ENCODE measurements at regions not wholly inside any gene's neighbourhood (a gene's known extent, or its start where the extent isn't known, plus 50 kb on each side); places are given as distances from the start of the nearest gene placed in this dataset.

DNA sequence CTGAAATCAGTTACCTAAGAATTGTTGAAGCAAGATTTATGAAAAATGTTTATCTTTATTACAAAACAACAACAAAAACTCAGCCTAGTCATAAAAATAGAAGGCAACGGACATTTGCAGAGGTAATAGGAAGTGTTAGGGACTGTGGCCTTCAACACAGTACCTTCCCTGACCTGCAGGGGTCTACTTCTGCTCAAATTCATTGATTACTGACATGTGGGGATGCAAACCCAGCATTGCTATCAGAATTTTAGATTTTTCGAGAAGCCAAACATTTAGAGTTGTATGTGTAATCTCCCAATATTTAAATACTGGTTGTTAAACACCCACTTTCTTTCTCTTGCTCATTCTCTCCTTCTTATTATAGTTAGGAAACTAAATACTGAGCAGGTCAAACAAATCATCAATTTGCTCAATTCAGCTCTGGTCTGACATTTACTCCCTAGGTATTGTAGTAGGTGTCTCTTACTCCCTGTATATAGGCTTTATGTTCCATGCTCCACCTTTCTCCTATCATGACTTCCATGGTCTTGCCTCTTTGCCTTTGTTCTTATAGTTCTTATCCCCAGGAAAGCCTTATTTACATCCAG, 198.5 kb downstream of the UBE2E3 start:
- H3K27ac ChIP-seq: no peak overlapping the region
- H3K36me3 ChIP-seq: no peaks in the 10 kb centered on the region
- H3K9me3 ChIP-seq: no peaks in the 10 kb centered on the region
- TF ChIP-seq, protein P1, sequence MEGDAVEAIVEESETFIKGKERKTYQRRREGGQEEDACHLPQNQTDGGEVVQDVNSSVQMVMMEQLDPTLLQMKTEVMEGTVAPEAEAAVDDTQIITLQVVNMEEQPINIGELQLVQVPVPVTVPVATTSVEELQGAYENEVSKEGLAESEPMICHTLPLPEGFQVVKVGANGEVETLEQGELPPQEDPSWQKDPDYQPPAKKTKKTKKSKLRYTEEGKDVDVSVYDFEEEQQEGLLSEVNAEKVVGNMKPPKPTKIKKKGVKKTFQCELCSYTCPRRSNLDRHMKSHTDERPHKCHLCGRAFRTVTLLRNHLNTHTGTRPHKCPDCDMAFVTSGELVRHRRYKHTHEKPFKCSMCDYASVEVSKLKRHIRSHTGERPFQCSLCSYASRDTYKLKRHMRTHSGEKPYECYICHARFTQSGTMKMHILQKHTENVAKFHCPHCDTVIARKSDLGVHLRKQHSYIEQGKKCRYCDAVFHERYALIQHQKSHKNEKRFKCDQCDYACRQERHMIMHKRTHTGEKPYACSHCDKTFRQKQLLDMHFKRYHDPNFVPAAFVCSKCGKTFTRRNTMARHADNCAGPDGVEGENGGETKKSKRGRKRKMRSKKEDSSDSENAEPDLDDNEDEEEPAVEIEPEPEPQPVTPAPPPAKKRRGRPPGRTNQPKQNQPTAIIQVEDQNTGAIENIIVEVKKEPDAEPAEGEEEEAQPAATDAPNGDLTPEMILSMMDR (IDR thresholded peaks at IDR 0.05): no peak
- TF ChIP-seq POLR2AphosphoS5 (IDR thresholded peaks at IDR 0.05) (no peak), POLR2A (IDR thresholded peaks at IDR 0.05) (no peak)
- no peak overlapping the region for H3K4me3 ChIP-seq
- intact Hi-C loops (cut with DNase I; ENCODE audit: low total_unique reads): no loop called here
- H3K27me3 ChIP-seq: no peaks in the 10 kb centered on the region
- no peak for DNase-seq (ENCODE audit: low spot score in 2 of 2)
- H3K4me1 ChIP-seq: no peaks in the 10 kb centered on the region

DNA sequence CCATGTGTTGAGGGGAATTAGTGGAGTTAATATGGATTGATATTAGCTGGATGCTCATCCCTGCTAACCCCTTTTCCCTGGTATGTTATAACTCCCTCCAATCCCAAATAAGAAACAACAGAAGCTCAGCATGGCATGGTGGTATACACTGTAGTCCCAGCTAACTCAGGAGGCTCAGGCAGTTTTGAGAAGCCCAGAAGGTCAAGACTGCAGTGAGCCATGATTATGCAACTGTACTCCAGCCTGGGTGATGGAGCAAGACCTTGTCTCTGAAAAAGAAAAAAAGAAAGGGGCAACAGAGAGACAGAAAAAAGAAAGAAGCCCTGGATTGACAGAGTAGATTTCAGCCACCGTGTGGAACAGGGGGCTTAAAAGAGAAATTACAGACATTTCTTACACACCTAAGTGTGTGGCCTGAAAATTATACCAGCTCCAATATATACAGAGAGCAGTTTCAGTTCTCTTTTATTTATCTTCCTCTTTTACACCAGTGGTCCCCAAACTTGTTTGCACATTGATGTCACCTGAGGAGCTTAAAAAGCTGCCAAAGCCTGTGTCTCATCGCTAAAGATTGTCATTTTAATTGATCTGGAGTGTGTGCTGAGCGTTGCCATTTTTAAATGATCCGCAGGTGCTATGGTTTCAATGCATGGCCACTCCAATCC, 203.6 kb downstream of the UBE2E3 start:
- Histone ChIP-seq H3K36me3 (no peaks in the 10 kb centered on the region), H3K27ac (no peak overlapping the region), H3K27me3 (no peaks in the 10 kb centered on the region), H3K4me1 (no peaks in the 10 kb centered on the region), H3K9me3 (no peaks in the 10 kb centered on the region), H3K4me3 (no peak overlapping the region)
- intact Hi-C loops (cut with DNase I; ENCODE audit: low total_unique reads): no loop called here
- DNase-seq (ENCODE audit: low spot score in 2 of 2): no peak
- TF ChIP-seq POLR2A (IDR thresholded peaks at IDR 0.05) (no peak), POLR2AphosphoS5 (IDR thresholded peaks at IDR 0.05) (no peak)
- TF ChIP-seq, protein P1 (IDR thresholded peaks at IDR 0.05): no peak

DNA sequence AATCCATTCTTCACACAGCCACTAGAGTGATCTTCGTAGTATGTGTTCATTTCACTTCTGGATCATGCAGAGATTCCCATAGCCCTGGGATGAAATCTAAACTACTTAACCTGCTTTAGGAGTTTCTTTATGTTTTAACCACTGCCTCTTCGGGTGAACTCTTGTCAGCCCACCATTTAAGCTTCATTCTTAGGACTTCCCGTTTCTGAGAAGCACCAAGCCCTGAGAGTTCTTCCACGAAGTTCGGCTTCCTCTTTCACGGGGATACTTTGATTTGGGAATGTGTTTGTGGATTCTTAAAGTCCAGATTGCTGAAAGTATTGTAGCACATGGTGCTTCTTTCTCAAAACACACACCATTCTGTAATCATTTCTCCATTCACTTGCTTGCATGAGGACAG, 205.0 kb downstream of the UBE2E3 start:
- no peaks in the 10 kb centered on the region for H3K9me3 ChIP-seq
- intact Hi-C loops (cut with DNase I; ENCODE audit: low total_unique reads): no loop called here

DNA sequence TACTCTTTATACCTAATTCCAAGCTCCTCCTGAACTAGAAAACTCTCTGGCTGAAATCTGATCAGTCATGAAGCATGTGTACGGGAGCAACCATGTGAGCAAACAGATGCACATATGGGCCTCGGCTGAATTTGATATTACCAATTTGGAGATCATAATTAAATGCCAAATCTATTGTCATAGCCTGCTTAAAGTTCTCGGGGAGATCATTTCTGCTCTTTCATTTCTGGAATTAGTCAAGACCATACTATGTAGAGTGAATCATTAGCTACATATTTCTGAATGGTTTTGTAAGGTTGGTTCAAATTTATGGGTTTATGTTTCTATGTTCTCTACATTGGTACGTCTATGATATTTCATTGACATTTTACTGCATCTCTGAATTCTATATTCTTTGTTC, 205.5 kb downstream of the UBE2E3 start:
- Histone ChIP-seq H3K4me1 (no peaks in the 10 kb centered on the region), H3K27ac (no peak overlapping the region), H3K9me3 (no peaks in the 10 kb centered on the region), H3K27me3 (no peaks in the 10 kb centered on the region), H3K4me3 (no peak overlapping the region), H3K36me3 (no peaks in the 10 kb centered on the region)
- no peak for DNase-seq (ENCODE audit: low spot score in 2 of 2)
- intact Hi-C loops (cut with DNase I; ENCODE audit: low total_unique reads): no loop called here
- TF ChIP-seq POLR2A (IDR thresholded peaks at IDR 0.05) (no peak), POLR2AphosphoS5 (IDR thresholded peaks at IDR 0.05) (no peak)
- TF ChIP-seq, protein P1 (IDR thresholded peaks at IDR 0.05): no peak

More for the DNA sequence above, 205.0 kb downstream of the UBE2E3 start:
- no peaks in the 10 kb centered on the region for H3K36me3 ChIP-seq
- H3K27ac ChIP-seq: no peak overlapping the region
- no peaks in the 10 kb centered on the region for H3K4me1 ChIP-seq
- no peak for DNase-seq (ENCODE audit: low spot score in 2 of 2)
- H3K27me3 ChIP-seq: no peaks in the 10 kb centered on the region
- TF ChIP-seq POLR2A (IDR thresholded peaks at IDR 0.05): no peak
- TF ChIP-seq, protein P1 (IDR thresholded peaks at IDR 0.05): no peak
- TF ChIP-seq POLR2AphosphoS5 (IDR thresholded peaks at IDR 0.05): no peak
- H3K4me3 ChIP-seq: no peak overlapping the region

DNA sequence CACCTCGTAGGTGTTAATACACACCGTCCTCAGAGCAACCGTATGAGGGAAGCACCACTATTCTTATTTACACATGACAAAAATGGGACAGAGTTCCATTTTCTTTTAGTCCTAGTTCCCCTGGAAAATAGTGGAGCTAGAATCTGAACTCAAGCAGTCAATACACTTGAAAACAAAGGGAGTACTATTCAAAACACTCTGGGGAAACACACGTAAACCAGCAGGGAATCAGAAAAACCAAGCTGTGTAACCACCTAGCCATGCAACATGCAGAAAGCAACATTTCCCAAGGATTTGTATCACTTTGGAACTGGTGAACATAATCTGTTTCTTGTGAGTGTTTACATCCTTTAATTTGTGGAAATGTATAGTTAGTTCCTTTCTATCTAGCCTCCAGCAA, 208.2 kb downstream of the UBE2E3 start:
- Histone ChIP-seq H3K4me1 (no peaks in the 10 kb centered on the region), H3K27me3 (no peaks in the 10 kb centered on the region), H3K36me3 (no peaks in the 10 kb centered on the region), H3K9me3 (no peaks in the 10 kb centered on the region), H3K27ac (no peak overlapping the region), H3K4me3 (no peak overlapping the region)
- no peak for DNase-seq (ENCODE audit: low spot score in 2 of 2)
- intact Hi-C loops (cut with DNase I; ENCODE audit: low total_unique reads): no loop called here
- TF ChIP-seq, protein P1 (IDR thresholded peaks at IDR 0.05): no peak
- TF ChIP-seq POLR2A (IDR thresholded peaks at IDR 0.05) (no peak), POLR2AphosphoS5 (IDR thresholded peaks at IDR 0.05) (no peak)

Measured in breast epithelium (tissue), 4 donors.